ENCODE measurements at regions not wholly inside any gene's neighbourhood (a gene's known extent, or its start where the extent isn't known, plus 50 kb on each side); places are given as distances from the start of the nearest gene placed in this dataset.

DNA sequence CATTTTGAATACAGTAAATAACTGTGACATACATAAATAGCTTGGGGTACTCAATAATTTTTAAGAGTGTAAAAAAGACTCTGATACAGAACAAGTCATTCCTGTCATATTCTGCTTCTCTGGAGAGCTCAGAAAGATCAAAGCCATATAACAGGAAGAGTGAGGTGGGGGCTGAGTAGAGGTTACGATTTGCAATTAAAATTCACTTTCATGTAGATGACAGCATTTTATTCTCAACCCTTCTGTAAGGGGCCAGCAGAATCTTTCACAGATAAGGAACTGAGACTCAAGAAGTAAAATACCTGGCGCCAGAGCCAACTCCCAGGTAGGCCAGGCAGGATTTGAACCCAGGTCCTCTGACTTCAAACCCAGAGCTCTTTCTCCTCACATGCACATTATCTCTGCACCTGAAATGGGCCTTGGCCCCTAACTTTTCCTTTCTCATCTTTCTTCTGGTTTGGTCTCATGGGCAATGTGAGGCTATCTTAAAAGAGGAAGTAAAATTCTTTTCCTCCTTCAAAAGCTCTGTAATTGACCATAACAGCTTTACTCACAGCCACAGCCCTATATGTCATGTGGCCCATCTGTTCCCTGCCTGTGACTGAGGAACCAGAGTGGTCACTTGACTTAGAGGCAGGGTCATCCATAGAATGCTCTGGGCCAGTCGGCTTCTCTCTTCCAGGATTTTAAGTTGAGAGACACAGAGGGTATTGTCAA lies 80.9 kb upstream of the SYT6 start:
- DNase-seq (ENCODE audit: low read depth): no peak
- TF ChIP-seq, protein P1, sequence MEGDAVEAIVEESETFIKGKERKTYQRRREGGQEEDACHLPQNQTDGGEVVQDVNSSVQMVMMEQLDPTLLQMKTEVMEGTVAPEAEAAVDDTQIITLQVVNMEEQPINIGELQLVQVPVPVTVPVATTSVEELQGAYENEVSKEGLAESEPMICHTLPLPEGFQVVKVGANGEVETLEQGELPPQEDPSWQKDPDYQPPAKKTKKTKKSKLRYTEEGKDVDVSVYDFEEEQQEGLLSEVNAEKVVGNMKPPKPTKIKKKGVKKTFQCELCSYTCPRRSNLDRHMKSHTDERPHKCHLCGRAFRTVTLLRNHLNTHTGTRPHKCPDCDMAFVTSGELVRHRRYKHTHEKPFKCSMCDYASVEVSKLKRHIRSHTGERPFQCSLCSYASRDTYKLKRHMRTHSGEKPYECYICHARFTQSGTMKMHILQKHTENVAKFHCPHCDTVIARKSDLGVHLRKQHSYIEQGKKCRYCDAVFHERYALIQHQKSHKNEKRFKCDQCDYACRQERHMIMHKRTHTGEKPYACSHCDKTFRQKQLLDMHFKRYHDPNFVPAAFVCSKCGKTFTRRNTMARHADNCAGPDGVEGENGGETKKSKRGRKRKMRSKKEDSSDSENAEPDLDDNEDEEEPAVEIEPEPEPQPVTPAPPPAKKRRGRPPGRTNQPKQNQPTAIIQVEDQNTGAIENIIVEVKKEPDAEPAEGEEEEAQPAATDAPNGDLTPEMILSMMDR (IDR thresholded peaks at IDR 0.05; ENCODE audit: control insufficient read depth, insufficient read depth, low read depth, low read length, missing control alignments): no peak
- H3K4me3 ChIP-seq (ENCODE audit: control insufficient read depth, low read depth, low read length): no peak overlapping the region

DNA sequence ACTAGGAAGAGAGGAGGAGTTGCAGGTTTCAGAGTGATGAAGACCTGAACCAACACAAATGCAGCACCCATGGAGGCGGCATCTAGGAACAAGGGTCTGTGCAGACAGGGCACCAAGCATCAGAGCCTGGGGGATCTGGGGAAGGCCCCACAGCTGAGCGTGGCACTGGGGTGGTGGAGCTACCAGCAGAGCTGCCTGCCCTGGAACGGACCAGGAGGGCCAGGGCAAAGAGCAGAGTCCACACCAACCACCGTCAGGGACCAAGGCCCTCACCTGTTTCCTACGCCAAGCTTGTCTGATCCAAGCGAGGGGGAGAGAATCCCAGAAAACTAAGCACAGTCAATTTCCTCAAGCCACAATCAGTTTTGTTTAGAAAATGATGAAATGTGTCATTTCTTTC lies 79.0 kb upstream of the SYT6 start:
- TF ChIP-seq, protein P1 (IDR thresholded peaks at IDR 0.05; ENCODE audit: control insufficient read depth, insufficient read depth, low read depth, low read length, missing control alignments): no peak
- DNase-seq (ENCODE audit: low read depth): no peak
- H3K4me3 ChIP-seq (ENCODE audit: control insufficient read depth, low read depth, low read length): no peak overlapping the region

DNA sequence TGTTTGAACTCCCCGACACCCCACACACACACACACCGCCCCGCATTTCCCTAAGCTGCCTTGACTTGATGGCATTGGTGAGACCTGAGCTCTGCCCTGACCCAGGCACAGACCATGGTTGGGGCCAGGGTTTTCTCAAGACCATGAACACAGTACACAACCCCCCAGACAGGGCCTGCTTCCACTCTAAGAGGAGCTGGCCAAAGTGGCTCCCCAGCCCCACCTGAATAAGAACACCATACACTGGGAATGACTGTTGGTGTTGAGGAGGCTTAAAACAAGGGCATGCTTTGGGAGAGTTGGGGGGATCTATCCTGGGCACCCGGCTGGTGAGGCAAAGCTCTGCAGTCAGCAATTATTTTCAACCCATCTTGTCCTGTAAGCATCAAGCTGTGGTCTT lies 77.6 kb upstream of the SYT6 start:
- no peak overlapping the region for H3K4me3 ChIP-seq (ENCODE audit: control insufficient read depth, low read depth, low read length)
- TF ChIP-seq, protein P1 (IDR thresholded peaks at IDR 0.05; ENCODE audit: control insufficient read depth, insufficient read depth, low read depth, low read length, missing control alignments): no peak
- no peak for DNase-seq (ENCODE audit: low read depth)

DNA sequence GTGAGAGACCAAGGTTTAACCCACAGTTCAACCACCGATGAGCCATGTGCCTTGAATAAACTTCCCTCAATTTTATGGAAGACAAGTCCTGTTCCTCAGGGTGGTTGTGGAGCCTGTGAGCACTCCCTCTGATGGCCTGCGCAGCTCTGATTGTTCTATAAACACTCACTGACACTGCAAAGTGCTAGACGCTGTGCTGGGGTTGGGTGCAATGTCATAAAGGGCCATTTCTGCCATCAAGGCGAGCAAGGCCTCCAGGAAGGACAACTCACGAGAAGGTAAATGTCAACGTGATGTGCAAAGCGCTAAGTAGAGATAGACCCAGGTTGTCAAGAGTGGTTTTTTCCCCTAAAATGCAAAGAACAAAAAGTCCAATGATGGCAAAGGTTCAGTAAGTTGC lies 75.7 kb upstream of the SYT6 start:
- TF ChIP-seq, protein P1 (IDR thresholded peaks at IDR 0.05; ENCODE audit: control insufficient read depth, insufficient read depth, low read depth, low read length, missing control alignments): no peak
- H3K4me3 ChIP-seq (ENCODE audit: control insufficient read depth, low read depth, low read length): no peak overlapping the region
- DNase-seq (ENCODE audit: low read depth): no peak

DNA sequence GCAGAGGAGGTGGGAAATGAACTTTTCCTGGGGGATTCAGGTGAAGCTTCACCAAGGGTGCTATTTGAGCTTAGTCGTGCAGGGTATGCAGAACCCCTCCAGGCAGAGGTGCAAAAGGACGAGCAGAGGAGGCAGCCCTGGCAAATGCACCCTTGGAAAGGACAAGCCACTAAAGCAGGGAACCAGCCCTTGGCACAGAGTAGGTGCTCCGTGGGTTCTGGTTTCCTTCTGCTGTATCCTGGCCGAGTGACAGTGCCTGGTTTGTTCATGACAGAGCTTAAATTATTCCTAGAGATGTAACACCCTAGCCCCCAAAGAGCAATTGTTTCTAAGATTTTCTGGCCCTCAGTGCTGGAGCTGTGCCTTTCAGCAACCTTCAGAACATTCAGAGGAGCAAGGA lies 73.4 kb upstream of the SYT6 start:
- no peak for DNase-seq (ENCODE audit: low read depth)
- no peak overlapping the region for H3K4me3 ChIP-seq (ENCODE audit: control insufficient read depth, low read depth, low read length)
- TF ChIP-seq, protein P1 (IDR thresholded peaks at IDR 0.05; ENCODE audit: control insufficient read depth, insufficient read depth, low read depth, low read length, missing control alignments): no peak

DNA sequence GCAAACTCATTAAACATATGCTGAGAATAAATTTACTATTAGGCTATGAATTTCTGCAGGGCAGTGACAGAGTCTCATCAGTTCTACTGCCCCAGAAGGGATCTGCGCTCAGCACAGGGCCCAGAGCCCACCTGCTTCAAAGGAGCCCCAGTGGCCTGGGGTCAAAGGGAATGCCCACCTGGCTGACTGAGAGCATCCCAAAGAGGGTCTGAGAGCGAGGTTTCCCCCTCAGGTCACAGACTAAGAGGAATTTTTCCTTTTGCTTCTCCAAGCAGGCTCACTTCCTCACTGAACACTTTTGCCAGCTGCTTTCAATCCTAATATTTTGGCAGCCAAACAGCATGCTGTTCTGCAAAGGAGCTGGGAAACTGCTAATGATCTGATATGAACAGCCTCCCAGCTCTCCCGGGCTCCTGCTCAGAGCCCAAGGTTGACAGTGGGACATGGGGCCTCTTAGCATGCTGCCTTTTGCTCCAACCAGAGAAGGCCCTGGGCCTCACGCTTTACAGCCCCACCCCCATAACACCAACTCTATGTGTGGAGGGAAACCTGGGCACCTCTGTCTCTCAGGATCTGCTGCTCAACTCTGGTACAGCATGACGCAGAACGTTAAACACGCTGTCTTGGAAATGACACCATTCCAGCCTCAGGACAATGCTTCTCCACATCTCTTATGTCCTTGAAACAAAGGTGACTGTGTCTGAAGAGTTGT lies 70.7 kb upstream of the SYT6 start:
- TF ChIP-seq, protein P1 (IDR thresholded peaks at IDR 0.05; ENCODE audit: control insufficient read depth, insufficient read depth, low read depth, low read length, missing control alignments): no peak
- DNase-seq (ENCODE audit: low read depth): no peak

More for the DNA sequence above, 70.7 kb upstream of the SYT6 start:
- no peak overlapping the region for H3K4me3 ChIP-seq (ENCODE audit: control insufficient read depth, low read depth, low read length)

All from AG09309 (cell line).